Ectodermal cell (in vitro differentiated cells): ENCODE measurements at regions not wholly inside any gene's neighbourhood (a gene's known extent, or its start where the extent isn't known, plus 50 kb on each side); places are given as distances from the start of the nearest gene placed in this dataset.

ENCODE experiments used
- H3K27ac ChIP-seq: 2 replicates; pipeline ENCODE4 v1.7.0; 2013; ENCODE audit warnings: mild to moderate bottlenecking, low read depth, low read length; ENCODE audit not compliant: insufficient read depth, poor library complexity, severe bottlenecking
- H3K27me3 ChIP-seq: 2 replicates; pipeline ENCODE4 v1.7.0; 2013; ENCODE audit warnings: mild to moderate bottlenecking, low read length; ENCODE audit not compliant: insufficient read depth, control insufficient read depth, poor library complexity, severe bottlenecking
- H3K36me3 ChIP-seq: one replicate; pipeline ENCODE4 v1.7.0; 2013; ENCODE audit warnings: low read length; ENCODE audit not compliant: control insufficient read depth, insufficient read depth
- H3K4me1 ChIP-seq: one replicate; pipeline ENCODE4 v1.7.0; 2013; ENCODE audit warnings: low read length; ENCODE audit not compliant: control insufficient read depth, insufficient read depth
- H3K4me3 ChIP-seq: 2 replicates; pipeline ENCODE4 v1.7.0; 2013; ENCODE audit warnings: low read depth, low read length, control low read depth; ENCODE audit not compliant: insufficient read depth
- H3K9me3 ChIP-seq: 2 replicates; pipeline ENCODE4 v1.7.0; 2013; ENCODE audit warnings: mild to moderate bottlenecking, low read length, moderate library complexity; ENCODE audit not compliant: control insufficient read depth
- WGBS, 2 experiments: methylation state at CpG; one replicate each; pipeline ENCODE4 v1.1.7; 2013; ENCODE audit warnings: missing lambda C conversion rate in 2 of 2; 5-methylcytosine and 5-hydroxymethylcytosine counted together

DNA sequence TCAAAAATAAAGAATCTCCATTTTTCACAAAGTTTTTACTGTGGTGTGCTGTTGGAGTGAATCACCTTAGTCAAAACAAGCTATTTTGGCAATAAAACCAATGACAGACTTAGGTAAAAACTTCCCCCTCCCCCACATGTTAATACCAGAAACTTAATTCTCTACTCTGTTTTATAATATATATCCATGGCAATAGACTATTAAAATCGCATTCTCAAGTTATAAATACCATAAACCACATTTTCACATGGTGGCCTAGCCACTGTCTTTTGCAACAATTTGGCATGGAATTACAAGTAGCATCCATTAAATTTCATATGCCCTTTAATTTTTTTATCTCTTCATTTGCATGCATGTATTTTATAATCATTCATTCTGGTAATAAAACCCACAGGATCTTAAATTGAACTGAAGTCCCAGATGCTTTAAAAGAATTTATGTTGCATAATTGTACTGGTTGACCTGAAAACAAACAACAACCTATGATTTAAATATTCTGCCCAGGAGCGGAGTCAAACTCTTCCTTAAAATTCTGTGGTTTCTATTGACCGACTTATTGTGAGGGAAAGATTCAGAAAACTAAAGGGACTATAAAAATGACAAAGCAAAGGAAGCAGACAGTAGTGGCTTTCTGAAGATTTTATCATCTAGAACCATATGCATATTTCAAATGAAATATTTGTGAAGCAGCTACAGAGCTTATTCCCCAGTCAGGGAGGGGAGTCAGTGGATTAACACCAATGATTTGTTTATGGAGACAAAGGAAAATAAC, 229.0 kb upstream of the TBL1XR1 start:
- Histone ChIP-seq H3K36me3 (no peaks in the 10 kb centered on the region), H3K4me3 (no peak overlapping the region), H3K9me3 (no peaks in the 10 kb centered on the region), H3K4me1 (no peaks in the 10 kb centered on the region), H3K27ac (no peak overlapping the region), H3K27me3 (no peaks in the 10 kb centered on the region)
- 96% methylated on average over 3 of the region's 3 CpGs for WGBS, 2 experiments

DNA sequence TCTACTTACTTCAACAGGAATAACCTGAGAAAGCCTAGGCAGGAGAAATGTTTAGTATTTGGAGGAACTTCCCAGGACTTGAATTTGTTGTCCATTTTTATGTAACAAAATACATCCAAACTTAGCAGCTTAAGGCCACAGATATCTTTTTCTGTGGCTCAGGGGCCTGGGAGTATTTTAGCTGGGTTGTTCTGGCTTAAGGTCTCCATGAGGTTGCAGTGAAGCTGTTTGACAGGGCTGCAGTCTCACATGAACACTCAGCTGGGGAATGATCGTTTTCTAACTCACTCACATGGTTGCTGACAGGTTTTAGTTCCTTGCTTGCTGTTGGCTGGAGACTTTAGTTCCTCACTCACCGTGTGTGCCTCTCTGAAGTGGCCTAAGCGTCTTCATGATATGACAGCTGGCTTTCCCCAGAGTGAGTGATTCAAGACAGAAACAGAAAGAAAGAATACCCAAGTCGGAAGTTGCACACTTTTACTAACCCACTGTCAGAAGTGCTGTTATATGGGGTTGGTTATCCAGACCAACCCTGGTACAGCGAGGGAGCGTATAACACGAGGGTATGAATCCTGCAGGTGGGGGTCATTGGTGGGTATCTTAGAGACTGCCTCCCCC, 229.7 kb upstream of the TBL1XR1 start:
- Histone ChIP-seq H3K9me3 (no peaks in the 10 kb centered on the region), H3K27ac (no peak overlapping the region), H3K4me3 (no peak overlapping the region), H3K4me1 (peaks cover 7% of the 10 kb centered on the region), H3K36me3 (no peaks in the 10 kb centered on the region), H3K27me3 (no peaks in the 10 kb centered on the region)
- WGBS, 2 experiments = 91 to 93% methylated on average over 7 of the region's 7 CpGs

DNA sequence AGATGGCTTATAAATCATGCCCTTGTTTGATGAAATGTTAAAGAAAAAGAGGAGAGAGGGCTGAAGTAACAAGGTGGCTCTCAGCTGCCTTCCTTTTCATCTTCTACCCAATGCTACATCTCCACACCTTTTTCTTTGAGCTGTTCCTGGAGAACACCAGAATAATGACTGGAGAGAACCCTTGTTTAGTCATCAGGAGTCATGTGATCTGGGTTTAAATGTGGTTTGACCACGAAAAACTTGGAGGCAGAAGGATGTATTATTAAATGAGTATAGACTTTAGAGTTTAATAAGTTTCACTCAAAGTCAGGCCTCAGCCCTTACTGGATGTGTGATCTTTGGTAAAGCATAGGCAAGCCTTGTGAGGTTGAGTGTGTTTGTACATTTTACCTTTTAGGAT, 230.3 kb upstream of the TBL1XR1 start:
- Histone ChIP-seq H3K27me3 (no peaks in the 10 kb centered on the region), H3K36me3 (no peaks in the 10 kb centered on the region), H3K27ac (no peak overlapping the region), H3K4me3 (no peak overlapping the region), H3K9me3 (no peaks in the 10 kb centered on the region), H3K4me1 (peaks cover 11% of the 10 kb centered on the region)
- WGBS, 2 experiments = 78 to 89% methylated on average over 1 of the region's 1 CpG

DNA sequence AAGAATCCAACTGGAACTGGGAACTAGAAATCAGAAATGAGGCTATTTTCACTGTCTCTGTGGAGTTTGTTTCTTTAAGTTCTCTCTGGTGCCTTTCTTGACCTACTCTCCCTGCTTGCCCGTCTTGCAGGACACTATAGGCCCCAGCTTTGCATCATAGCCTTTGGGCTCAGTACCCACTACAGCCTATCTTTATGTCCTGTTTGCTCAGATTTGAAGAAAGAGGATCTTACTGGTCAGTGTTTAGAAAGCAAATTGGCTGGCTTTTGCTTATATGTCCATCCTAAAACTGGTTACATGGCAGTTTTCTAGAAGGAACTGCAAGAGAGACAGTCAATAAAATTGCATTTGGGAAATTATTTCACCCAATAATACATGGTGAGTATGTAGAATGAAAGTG, 231.8 kb upstream of the TBL1XR1 start:
- Histone ChIP-seq H3K4me3 (no peak overlapping the region), H3K27me3 (no peaks in the 10 kb centered on the region), H3K36me3 (no peaks in the 10 kb centered on the region), H3K27ac (no peak overlapping the region), H3K9me3 (no peaks in the 10 kb centered on the region), H3K4me1 (peaks cover 11% of the 10 kb centered on the region)
- 62 to 86% methylated on average over 1 of the region's 1 CpG for WGBS, 2 experiments

DNA sequence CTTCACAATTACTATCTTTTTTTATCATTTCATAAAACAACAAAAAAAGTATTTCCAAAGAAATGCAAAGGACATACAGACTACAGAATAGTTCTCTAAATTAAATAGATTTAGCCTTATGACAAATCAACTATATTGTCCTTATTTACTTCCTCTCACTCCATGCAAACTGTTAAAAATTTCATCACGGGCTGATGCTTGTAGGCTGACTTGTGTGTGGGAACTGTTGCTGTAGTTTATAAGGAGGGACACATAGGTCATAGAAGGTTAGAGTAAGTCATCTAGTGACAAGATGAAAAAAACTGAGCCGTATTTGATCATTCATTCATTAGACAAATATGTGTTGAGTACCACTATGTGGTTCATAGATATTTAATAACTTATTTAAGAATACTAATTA, 232.5 kb upstream of the TBL1XR1 start:
- H3K4me1 ChIP-seq = peaks cover 11% of the 10 kb centered on the region
- no peak overlapping the region for H3K27ac ChIP-seq
- H3K36me3 ChIP-seq = no peaks in the 10 kb centered on the region
- H3K9me3 ChIP-seq = no peaks in the 10 kb centered on the region
- no peaks in the 10 kb centered on the region for H3K27me3 ChIP-seq
- no peak overlapping the region for H3K4me3 ChIP-seq
- 89 to 100% methylated on average over 2 of the region's 2 CpGs for WGBS, 2 experiments

DNA sequence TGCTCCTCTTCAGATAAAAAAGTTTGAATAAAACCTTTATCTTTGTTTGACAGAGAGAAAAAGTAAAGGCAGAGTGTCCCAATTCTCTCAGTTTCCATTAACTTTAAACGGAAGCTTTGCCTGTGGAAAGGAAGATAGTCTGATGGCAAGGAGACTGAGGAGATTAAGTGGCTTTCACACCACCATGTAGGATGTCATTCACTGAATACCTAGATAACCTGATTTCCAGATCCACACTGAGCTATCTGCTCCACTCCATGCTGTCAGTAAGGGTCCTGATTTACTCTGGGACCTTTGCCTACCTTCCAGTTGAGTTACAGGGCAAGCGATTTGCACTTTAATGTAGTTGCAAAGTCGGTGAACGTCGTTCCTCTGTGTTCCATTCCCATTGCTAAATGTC, 233.4 kb upstream of the TBL1XR1 start:
- Histone ChIP-seq H3K9me3 (no peaks in the 10 kb centered on the region), H3K27me3 (no peaks in the 10 kb centered on the region), H3K4me3 (no peak overlapping the region), H3K27ac (no peak overlapping the region), H3K4me1 (peaks cover 11% of the 10 kb centered on the region), H3K36me3 (no peaks in the 10 kb centered on the region)
- WGBS, 2 experiments = 41 to 42% methylated on average over 5 of the region's 5 CpGs

DNA sequence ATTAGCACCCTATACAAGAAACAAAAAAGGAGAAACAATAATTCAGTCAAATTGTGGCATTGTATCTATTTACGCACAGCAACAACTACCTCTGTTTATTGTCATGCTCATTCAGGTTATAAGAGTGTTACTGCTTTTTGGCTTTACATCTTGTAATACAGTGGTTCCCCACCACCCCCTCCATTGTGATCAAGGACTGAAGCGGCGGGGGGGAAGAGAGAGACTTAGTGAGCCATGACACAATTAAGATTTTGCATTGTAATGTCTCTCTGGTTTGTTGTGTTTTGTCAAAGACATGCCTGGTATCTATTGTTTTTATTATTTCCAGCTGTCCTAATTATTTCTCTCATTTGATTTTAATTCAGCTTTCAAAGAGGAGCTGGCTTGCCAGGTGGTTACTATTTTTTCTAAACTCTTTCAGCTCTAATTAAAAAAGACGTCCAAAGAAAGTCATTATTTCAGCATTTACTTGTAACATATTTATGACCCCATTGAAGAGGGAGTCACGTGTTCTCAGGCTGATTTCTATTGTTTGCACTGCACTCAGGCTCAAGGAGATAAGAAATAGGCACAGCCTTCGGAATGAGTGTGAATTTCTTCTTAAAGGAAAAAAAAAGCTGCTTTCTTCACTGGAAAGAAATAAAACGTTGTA, 234.4 kb upstream of the TBL1XR1 start:
- H3K4me1 ChIP-seq = peaks cover 11% of the 10 kb centered on the region
- WGBS, 2 experiments = 39 to 44% methylated on average over 4 to 7 of the region's 7 CpGs
- H3K9me3 ChIP-seq = no peaks in the 10 kb centered on the region
- H3K36me3 ChIP-seq = no peaks in the 10 kb centered on the region
- peak overlapping the region; percentile 40 for H3K27ac ChIP-seq
- H3K4me3 ChIP-seq = no peak overlapping the region
- no peaks in the 10 kb centered on the region for H3K27me3 ChIP-seq

DNA sequence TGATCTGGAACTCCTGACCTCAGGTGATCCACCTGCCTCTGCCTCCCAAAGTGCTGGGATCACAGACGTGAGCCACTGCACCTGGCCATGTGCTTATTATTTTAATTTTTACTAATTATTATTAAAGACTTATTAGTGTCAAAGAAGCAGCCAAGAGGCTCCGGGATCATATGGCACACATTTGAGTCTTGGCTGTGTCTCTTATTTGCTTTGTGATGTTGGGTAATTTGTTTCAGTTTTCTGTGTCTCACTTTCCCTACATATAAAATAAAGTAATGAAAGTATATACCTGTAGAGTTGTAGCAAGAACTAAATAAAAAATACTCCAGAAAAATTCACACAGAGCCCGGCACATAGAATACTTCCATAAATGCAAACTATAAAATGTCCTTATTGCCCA, 238.0 kb upstream of the TBL1XR1 start:
- 100% methylated on average over 1 to 3 of the region's 3 CpGs for WGBS, 2 experiments
- Histone ChIP-seq H3K36me3 (no peaks in the 10 kb centered on the region), H3K27ac (no peak overlapping the region), H3K9me3 (no peaks in the 10 kb centered on the region), H3K27me3 (no peaks in the 10 kb centered on the region), H3K4me1 (peaks cover 11% of the 10 kb centered on the region), H3K4me3 (no peak overlapping the region)

DNA sequence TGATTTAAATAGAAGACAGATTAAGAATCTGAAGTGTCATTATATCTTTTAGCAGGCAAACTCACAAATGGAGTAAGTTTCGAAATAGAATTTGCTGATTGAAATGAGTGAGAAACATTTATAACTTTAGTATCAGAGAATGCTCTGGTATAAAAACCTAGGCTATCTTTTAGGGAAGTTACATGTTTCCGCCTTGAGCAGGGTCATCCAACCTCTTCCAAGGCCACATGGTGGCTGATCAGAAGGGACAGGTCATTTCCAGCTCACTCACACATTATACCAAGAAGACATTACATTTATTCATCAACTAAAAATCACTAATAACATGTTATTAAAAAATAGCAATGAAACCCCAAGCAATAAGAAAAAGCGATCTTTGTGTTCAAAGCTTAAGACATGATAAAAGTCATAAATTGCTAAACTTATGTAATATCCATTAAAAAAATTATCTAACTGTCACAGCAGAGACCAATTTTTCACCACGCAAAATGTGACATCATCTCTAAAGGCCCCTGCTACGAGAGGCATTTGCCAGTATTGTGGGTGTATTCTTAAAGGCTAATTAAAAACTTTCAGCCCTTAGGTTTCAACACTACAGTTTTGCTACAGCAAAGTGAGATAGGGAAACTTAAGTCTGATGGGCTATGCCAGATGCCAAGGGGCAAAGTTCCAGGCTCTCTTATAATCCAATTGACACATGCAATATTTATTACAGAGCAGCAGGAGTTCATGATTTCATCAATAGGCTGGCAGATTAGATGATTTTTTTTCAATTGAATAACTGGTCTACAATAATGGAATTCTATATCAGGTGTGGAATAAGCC, 240.4 kb upstream of the TBL1XR1 start:
- Histone ChIP-seq H3K36me3 (no peaks in the 10 kb centered on the region), H3K4me3 (no peak overlapping the region), H3K4me1 (no peaks in the 10 kb centered on the region), H3K9me3 (no peaks in the 10 kb centered on the region), H3K27ac (no peak overlapping the region), H3K27me3 (no peaks in the 10 kb centered on the region)
- 81 to 97% methylated on average over 5 of the region's 5 CpGs for WGBS, 2 experiments
